HUES64 (cell line): ENCODE measurements at regions not wholly inside any gene's neighbourhood (a gene's known extent, or its start where the extent isn't known, plus 50 kb on each side); places are given as distances from the start of the nearest gene placed in this dataset.

ENCODE experiments used
- H3K27ac ChIP-seq: 2 replicates; pipeline ENCODE4 v1.7.0; 2013; ENCODE audit warnings: low read depth, low read length, inconsistent platforms
- H3K27me3 ChIP-seq: 2 replicates; pipeline ENCODE4 v1.6.1; 2013; ENCODE audit warnings: mild to moderate bottlenecking, low read length; ENCODE audit not compliant: insufficient read depth
- H3K36me3 ChIP-seq: 2 replicates; pipeline ENCODE4 v1.6.1; 2013; ENCODE audit warnings: mild to moderate bottlenecking, low read length; ENCODE audit not compliant: insufficient read depth
- H3K4me1 ChIP-seq: 2 replicates; pipeline ENCODE4 v1.6.1; 2013; ENCODE audit warnings: mild to moderate bottlenecking, low read length, moderate library complexity; ENCODE audit not compliant: insufficient read depth
- H3K4me3 ChIP-seq: 2 replicates; pipeline ENCODE4 v1.5.1; 2013; ENCODE audit warnings: mild to moderate bottlenecking, low read length, moderate library complexity
- H3K9ac ChIP-seq: 2 replicates; pipeline ENCODE4 v1.6.1; 2013; ENCODE audit warnings: mild to moderate bottlenecking, low read depth, low read length
- H3K9me3 ChIP-seq: 2 replicates; pipeline ENCODE4 v1.6.1; 2013; ENCODE audit warnings: low read depth, low read length; ENCODE audit not compliant: insufficient read depth
- WGBS: fragments of 150-250, 120-280 bp; methylation state at CpG from one replicate; pipeline ENCODE4 v1.1.7; 2013; ENCODE audit warnings: missing lambda C conversion rate; 5-methylcytosine and 5-hydroxymethylcytosine counted together

DNA sequence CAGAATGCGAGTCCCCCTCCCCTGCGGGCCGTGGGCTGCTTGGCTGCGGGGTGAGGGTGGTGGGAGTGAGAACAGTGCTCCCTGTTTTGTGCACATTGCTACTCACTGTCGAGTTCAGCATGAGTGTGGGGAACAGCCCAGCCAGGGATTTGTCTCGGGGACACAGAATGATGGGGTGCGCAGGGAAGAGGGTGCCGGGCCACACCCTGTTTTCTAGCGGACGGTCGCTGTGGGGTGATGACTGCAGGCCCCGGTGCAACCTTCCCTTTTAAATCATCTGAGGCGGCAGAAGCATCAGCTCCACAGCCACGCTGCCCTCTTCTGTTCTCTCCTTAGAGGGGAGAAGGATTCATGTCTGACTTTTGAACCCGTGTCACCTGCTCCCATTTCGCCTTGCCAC lies 1051.2 kb downstream of the TBC1D22A start:
- Histone ChIP-seq H3K9me3 (peaks cover 19% of the 10 kb centered on the region; the same call in 1 of the 2 replicates), H3K4me3 (no peak overlapping the region), H3K36me3 (no peaks in the 10 kb centered on the region), H3K27me3 (no peaks in the 10 kb centered on the region), H3K27ac (no peak overlapping the region), H3K4me1 (no peaks in the 10 kb centered on the region), H3K9ac (no peak overlapping the region)
- WGBS: 94% methylated on average over 16 of the region's 16 CpGs

DNA sequence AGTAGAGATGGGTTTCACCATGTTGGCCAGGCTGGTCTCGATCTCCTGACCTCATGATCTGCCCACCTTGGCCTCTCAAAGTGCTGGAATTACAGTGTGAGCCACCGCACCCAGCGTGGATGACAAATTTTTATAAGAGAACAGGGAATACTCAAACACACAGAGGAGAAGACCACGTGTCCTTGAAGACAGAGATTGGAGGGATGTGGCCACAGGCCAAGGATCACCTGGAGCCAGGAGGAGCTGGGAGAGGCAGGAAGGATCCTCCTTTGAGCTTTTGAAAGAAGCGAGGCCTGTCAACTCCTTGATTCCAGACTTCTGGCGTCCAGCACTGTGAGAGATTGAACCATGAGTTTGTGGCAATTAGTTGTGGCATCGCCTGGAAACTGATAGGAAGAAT lies 1049.5 kb downstream of the TBC1D22A start:
- 80% methylated on average over 7 of the region's 7 CpGs for WGBS

DNA sequence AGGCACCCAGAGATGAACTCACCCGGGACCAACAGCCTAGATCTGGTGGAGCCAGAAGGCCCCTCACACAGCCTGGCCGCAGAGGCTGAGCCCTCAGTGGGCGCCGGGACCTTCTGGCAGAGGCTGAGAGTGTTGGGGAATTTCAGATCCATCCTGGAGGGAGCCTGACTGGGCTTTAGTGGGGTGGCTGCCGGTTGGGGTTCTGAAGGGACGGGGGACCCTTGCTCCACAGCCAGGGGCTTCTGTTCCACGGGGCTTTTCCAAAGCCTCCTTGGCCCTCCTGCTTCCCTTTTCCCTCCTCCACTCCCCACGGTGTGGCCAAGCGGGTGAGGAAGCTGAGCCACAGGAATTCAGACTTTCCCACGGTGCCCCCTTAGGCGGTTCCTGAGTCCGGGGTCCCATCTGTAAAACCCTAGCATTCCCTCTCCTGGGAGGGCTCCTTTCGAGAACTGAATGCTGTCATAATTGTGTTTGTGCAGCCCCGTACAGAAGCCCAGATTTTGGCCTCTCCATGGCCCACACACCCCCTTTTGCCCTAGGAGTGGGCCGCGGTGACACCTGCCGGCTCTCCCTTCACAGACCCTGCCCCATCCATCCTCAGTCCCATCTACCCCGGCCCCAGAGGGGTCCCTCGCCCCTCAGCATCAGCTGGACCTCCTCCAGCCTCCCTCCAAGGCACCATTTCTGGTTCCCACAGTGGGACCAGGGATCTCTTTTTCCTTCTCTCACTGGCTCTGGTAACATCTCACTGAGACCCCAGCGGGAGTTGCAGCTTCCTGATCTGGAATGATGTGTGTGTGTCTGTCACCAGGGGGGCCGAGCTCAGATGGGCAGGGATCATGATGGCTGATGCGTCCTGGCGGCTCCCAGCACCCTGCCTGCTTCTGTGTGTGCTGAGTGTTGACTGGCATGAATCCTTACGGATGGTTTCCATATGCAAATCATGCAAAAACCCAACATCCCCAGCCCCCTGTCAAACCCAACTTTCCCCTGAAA lies 1048.4 kb downstream of the TBC1D22A start:
- Histone ChIP-seq H3K9me3 (peaks cover 11% of the 10 kb centered on the region; the same call in 1 of the 2 replicates), H3K27ac (no peak overlapping the region), H3K27me3 (no peaks in the 10 kb centered on the region), H3K4me3 (no peak overlapping the region), H3K4me1 (no peaks in the 10 kb centered on the region; the same call in 1 of the 2 replicates), H3K9ac (no peak overlapping the region), H3K36me3 (no peaks in the 10 kb centered on the region)
- 84% methylated on average over 24 of the region's 24 CpGs for WGBS

More for the DNA sequence above, 1049.5 kb downstream of the TBC1D22A start:
- Histone ChIP-seq H3K4me1 (no peaks in the 10 kb centered on the region; the same call in 1 of the 2 replicates), H3K4me3 (no peak overlapping the region), H3K27me3 (no peaks in the 10 kb centered on the region), H3K9ac (no peak overlapping the region), H3K27ac (no peak overlapping the region), H3K9me3 (peaks cover 11% of the 10 kb centered on the region; the same call in 1 of the 2 replicates), H3K36me3 (no peaks in the 10 kb centered on the region)

- no peaks in the 10 kb centered on the region for H3K36me3 ChIP-seq
- no peak overlapping the region for H3K9ac ChIP-seq
- H3K9me3 ChIP-seq: peaks cover 4% of the 10 kb centered on the region; the same call in 1 of the 2 replicates
- no peak overlapping the region for H3K4me3 ChIP-seq
- no peaks in the 10 kb centered on the region for H3K27me3 ChIP-seq
- H3K27ac ChIP-seq: no peak overlapping the region
- H3K4me1 ChIP-seq: no peaks in the 10 kb centered on the region; the same call in 1 of the 2 replicates
- 95% methylated on average over 10 of the region's 10 CpGs for WGBS
These were observed 1046.6 kb downstream of the TBC1D22A start for GRCh38 chr22:47808886-47809620.

DNA sequence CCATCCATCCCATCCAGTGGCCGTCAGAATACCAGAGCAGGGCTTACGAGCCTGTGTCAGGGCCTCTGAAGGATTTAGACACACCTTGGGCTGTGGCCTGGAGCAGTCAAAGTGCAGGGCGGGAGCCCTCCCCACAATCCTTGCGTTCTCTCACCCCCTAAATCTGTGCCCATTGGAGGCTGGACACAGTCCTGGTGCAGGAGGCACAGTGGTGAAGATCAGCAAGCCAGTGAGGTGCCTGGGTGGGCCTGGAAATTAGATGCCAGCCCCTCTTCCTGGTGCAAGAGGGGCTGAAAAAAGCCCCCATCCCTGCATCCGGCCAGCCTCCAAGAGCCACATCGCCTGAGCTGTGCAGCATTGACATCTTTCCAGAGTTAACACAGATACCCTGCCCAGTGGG lies 1045.8 kb downstream of the TBC1D22A start:
- no peaks in the 10 kb centered on the region for H3K27me3 ChIP-seq
- H3K9ac ChIP-seq: no peak overlapping the region
- WGBS: 83% methylated on average over 6 of the region's 6 CpGs
- no peaks in the 10 kb centered on the region; the same call in 1 of the 2 replicates for H3K4me1 ChIP-seq
- H3K9me3 ChIP-seq: peaks cover 4% of the 10 kb centered on the region; the same call in 1 of the 2 replicates
- no peaks in the 10 kb centered on the region for H3K36me3 ChIP-seq
- H3K27ac ChIP-seq: no peak overlapping the region; the same call in 1 of the 2 replicates
- no peak overlapping the region for H3K4me3 ChIP-seq

DNA sequence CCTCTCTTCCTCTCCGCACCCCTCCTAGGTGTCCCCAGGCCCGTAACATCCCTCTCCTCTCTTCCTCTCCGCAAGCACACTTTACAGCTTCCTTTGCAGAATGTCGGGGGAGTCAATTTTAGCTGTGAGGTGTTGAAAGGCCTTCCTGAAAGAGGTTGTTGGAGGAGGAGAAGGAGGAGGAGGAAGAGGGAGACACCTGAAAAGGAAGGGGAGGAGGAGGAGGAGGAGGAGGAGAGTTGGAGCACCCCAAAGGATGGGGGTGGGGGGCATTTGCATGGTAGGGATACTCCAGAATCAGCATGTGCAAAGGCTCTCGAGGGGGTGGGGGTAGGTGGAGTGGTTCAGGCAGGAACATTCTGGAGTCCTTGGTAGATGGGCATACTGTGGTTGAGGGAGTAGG lies 1045.1 kb downstream of the TBC1D22A start:
- Histone ChIP-seq H3K27me3 (no peaks in the 10 kb centered on the region), H3K4me1 (no peaks in the 10 kb centered on the region; the same call in 1 of the 2 replicates), H3K36me3 (no peaks in the 10 kb centered on the region), H3K4me3 (no peak overlapping the region), H3K27ac (no peak overlapping the region), H3K9me3 (peaks cover 4% of the 10 kb centered on the region; the same call in 1 of the 2 replicates), H3K9ac (no peak overlapping the region)
- 73% methylated on average over 5 of the region's 5 CpGs for WGBS

GRCh38 chr22:47806894-47807293 lies 1044.4 kb downstream of the TBC1D22A start:
- 93% methylated on average over 6 of the region's 8 CpGs for WGBS
- H3K4me3 ChIP-seq: no peak overlapping the region

GRCh38 chr22:47805394-47805935 lies 1043.0 kb downstream of the TBC1D22A start:
- Histone ChIP-seq H3K9me3 (peaks cover 4% of the 10 kb centered on the region; the same call in 1 of the 2 replicates), H3K4me3 (no peak overlapping the region), H3K9ac (no peak overlapping the region), H3K36me3 (no peaks in the 10 kb centered on the region), H3K27ac (no peak overlapping the region), H3K27me3 (no peaks in the 10 kb centered on the region), H3K4me1 (no peaks in the 10 kb centered on the region; the same call in 1 of the 2 replicates)
- WGBS: 92% methylated on average over 6 of the region's 6 CpGs

More at GRCh38 chr22:47806894-47807293, 1044.4 kb downstream of the TBC1D22A start:
- no peak overlapping the region for H3K9ac ChIP-seq
- no peaks in the 10 kb centered on the region for H3K36me3 ChIP-seq
- peaks cover 4% of the 10 kb centered on the region; the same call in 1 of the 2 replicates for H3K9me3 ChIP-seq
- H3K4me1 ChIP-seq: no peaks in the 10 kb centered on the region; the same call in 1 of the 2 replicates
- no peaks in the 10 kb centered on the region for H3K27me3 ChIP-seq
- no peak overlapping the region for H3K27ac ChIP-seq

GRCh38 chr22:47804281-47804680 lies 1041.8 kb downstream of the TBC1D22A start:
- Histone ChIP-seq H3K36me3 (no peaks in the 10 kb centered on the region), H3K9me3 (peaks cover under 1% of the 10 kb centered on the region; the same call in 1 of the 2 replicates), H3K4me1 (no peaks in the 10 kb centered on the region; the same call in 1 of the 2 replicates), H3K27me3 (no peaks in the 10 kb centered on the region), H3K9ac (no peak overlapping the region), H3K4me3 (no peak overlapping the region), H3K27ac (no peak overlapping the region)
- WGBS: 93% methylated on average over 6 of the region's 6 CpGs

DNA sequence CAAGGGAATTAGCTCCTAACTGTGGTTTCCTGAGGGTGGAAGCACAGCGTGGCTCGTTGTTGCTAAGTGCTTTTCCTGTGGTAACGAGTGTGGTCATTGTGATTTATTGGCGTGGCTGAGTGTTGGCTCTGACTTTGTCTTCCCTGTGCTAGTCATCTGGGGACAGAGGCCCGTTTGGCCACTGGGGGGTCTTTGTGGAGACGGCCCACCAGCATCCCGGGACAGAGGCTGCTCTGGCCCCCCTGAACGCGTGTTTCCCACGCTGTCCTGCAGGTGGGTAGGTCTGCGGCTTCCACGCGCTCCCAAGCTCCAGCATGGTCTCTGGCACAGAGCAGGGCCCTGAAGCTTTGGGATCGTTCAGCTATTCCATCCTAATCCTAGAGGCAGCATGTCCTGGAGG lies 1040.0 kb downstream of the TBC1D22A start:
- WGBS: 93% methylated on average over 14 of the region's 14 CpGs
- no peak overlapping the region for H3K9ac ChIP-seq
- no peak overlapping the region for H3K27ac ChIP-seq
- H3K27me3 ChIP-seq: no peaks in the 10 kb centered on the region
- 0 out of 2 replicates have a peak, but pooled peaks cover 3% of the 10 kb centered on the region for H3K9me3 ChIP-seq
- no peaks in the 10 kb centered on the region; the same call in 1 of the 2 replicates for H3K4me1 ChIP-seq
- no peaks in the 10 kb centered on the region for H3K36me3 ChIP-seq
- no peak overlapping the region for H3K4me3 ChIP-seq
